ENCODE measurements at regions not wholly inside any gene's neighbourhood (a gene's known extent, or its start where the extent isn't known, plus 50 kb on each side); places are given as distances from the start of the nearest gene placed in this dataset.

DNA sequence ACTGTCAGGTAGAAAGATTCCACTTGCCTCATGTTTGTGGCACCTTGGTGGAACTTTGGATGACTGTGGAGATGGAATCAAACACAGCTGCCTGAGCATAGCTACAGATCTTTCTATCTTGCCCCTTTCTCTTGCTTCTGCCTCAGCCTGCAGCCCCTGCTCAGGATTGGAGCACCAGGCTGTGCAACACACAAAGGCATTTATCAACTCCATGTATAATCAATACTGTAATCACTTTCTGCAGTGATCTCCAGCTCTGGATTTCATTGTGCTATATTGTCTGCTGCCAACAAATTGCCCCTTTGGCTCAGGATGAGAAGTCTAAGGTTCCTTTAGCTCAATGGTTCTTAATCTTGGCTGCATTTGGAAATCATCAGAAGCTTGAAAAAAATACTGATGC is 86.3 kb upstream of the PRPS1 start:
- TF ChIP-seq, protein P1, sequence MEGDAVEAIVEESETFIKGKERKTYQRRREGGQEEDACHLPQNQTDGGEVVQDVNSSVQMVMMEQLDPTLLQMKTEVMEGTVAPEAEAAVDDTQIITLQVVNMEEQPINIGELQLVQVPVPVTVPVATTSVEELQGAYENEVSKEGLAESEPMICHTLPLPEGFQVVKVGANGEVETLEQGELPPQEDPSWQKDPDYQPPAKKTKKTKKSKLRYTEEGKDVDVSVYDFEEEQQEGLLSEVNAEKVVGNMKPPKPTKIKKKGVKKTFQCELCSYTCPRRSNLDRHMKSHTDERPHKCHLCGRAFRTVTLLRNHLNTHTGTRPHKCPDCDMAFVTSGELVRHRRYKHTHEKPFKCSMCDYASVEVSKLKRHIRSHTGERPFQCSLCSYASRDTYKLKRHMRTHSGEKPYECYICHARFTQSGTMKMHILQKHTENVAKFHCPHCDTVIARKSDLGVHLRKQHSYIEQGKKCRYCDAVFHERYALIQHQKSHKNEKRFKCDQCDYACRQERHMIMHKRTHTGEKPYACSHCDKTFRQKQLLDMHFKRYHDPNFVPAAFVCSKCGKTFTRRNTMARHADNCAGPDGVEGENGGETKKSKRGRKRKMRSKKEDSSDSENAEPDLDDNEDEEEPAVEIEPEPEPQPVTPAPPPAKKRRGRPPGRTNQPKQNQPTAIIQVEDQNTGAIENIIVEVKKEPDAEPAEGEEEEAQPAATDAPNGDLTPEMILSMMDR (IDR thresholded peaks at IDR 0.05; ENCODE audit: control insufficient read depth, extremely low read depth, insufficient read depth) = no peak
- no peak for DNase-seq (ENCODE audit: low read depth)
- H3K4me3 ChIP-seq (ENCODE audit: low read depth, low read length) = no peak overlapping the region

DNA sequence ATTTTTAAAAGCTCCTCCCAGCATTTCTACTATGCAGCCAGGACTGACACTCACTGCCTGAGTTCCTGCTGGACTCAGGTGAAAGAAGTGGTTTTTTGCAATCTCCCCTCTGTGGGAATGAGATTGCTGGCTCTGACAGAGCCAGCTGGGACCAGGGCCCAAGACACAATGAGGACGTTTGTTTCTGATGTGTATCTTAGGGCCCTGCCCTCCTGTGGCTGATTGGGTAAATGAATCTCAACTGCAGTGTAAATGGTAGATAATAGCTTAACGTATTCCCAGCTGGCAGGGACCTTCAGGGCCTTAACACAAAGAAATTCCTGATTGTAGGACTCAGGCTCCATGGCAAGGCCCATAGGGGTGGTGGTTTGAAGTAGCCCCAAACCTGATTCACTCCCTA is 85.8 kb upstream of the PRPS1 start:
- no peak overlapping the region for H3K4me3 ChIP-seq (ENCODE audit: low read depth, low read length)
- TF ChIP-seq, protein P1 (IDR thresholded peaks at IDR 0.05; ENCODE audit: control insufficient read depth, extremely low read depth, insufficient read depth) = peak; percentile 35
- DNase-seq (ENCODE audit: low read depth) = peak; percentile 17

DNA sequence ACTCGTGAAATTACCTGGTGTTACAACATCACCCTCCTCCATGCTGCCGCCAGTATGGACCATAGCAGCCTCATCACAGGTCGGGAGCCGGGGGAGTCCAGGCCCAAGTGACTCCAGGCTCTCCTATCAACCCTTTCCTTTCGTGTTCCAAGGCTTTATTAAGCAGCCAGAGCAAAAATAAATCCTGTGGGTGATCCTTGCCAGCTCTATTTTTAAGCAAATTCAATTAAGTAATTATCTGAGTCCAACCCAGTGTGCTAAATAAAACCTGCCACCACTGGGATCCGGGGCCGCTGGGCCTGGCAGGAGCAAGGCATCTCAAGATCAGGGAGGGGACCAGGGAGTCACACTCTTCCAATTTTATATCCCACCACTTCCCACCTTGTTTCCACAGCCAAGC is 80.7 kb upstream of the PRPS1 start:
- no peak for DNase-seq (ENCODE audit: low read depth)
- TF ChIP-seq, protein P1 (IDR thresholded peaks at IDR 0.05; ENCODE audit: control insufficient read depth, extremely low read depth, insufficient read depth) = no peak
- H3K4me3 ChIP-seq (ENCODE audit: low read depth, low read length) = no peak overlapping the region

DNA sequence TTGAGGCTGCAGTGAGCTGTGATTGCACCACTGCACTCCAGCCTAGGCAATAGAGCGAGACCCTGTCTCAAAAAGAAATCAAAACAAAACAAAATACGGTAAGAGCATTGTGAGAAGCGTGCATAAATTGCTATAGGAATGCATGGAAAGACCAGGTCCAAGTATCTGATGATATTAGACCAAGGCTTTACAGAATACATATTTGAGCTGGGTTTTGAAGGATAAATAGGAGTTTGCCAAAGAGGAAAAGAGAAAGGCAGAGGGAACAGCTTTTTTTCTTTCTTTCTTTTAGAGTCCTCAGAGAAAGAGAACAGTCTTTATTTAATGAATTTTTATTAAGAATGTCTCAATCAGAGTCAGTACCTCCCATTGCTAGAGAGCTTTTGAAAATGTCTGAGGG is 79.5 kb upstream of the PRPS1 start:
- H3K4me3 ChIP-seq (ENCODE audit: low read depth, low read length) = no peak overlapping the region
- TF ChIP-seq, protein P1 (IDR thresholded peaks at IDR 0.05; ENCODE audit: control insufficient read depth, extremely low read depth, insufficient read depth) = no peak

DNA sequence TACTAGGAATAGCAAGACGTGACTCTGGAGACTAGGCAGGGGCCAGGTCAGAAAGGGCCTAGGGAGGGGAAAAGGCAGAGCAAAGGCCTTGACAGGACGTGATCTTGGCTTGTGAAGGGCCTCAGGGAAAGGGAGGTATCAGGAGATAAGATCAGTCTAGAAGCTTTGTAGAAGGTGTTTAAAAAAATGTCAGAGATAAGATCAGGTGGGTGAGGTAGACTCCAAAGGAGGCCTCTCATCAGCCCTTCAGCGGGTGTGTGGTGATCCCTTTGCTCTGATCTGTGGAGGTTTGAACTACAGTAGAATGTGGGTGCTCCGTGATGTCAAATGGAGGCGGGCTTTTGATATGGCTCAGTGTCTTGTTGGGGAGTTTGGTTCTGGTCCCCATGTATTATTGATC is 78.8 kb upstream of the PRPS1 start:
- no peak overlapping the region for H3K4me3 ChIP-seq (ENCODE audit: low read depth, low read length)
- TF ChIP-seq, protein P1 (IDR thresholded peaks at IDR 0.05; ENCODE audit: control insufficient read depth, extremely low read depth, insufficient read depth) = no peak
- no peak for DNase-seq (ENCODE audit: low read depth)

More for the DNA sequence above, 79.5 kb upstream of the PRPS1 start:
- no peak for DNase-seq (ENCODE audit: low read depth)

DNA sequence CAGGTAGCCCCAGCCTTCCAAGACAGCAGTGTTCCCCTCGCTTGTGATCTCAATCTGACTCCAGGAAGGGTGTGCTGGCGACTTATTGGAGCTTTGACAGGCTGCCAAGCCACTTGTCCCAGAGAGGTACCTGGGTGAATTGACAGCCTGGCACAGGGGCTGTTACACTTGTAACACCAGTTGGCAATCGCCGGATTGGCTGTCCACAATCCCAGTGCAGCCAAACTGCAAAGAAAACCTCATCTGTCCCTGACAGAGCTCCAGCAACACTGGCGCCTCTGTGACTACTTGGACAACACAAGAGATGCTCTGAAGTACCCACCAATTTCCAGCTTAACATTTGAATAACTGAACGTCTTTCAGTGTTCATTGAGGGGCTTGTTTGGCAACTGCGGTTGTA is 76.8 kb upstream of the PRPS1 start:
- H3K4me3 ChIP-seq (ENCODE audit: low read depth, low read length) = no peak overlapping the region
- peak; percentile 23 for DNase-seq (ENCODE audit: low read depth)
- TF ChIP-seq, protein P1 (IDR thresholded peaks at IDR 0.05; ENCODE audit: control insufficient read depth, extremely low read depth, insufficient read depth) = no peak

DNA sequence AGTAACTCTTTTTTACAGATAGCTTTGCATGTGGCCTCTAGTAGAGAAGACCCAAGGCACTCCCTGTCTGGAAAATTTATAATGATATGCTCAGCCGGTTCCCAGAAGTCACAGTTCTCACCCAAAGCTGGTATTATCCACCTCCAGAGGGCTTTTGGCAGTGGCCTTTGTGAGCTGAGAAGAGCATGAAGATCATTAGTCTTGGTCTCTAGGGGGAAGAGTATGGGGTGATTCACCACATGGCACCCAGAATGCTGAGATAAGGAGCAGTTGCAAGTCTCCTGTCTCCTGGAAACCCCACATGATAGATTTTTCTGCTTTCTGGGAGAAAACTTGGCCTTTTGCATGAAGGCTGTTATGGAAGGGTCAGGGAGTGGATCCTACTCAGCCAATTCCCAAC is 75.4 kb upstream of the PRPS1 start:
- no peak overlapping the region for H3K4me3 ChIP-seq (ENCODE audit: low read depth, low read length)
- DNase-seq (ENCODE audit: low read depth) = no peak
- TF ChIP-seq, protein P1 (IDR thresholded peaks at IDR 0.05; ENCODE audit: control insufficient read depth, extremely low read depth, insufficient read depth) = no peak

Data from LNCaP clone FGC (cell line).